Esophagus muscularis mucosa (tissue), 3 donors: ENCODE measurements at regions not wholly inside any gene's neighbourhood (a gene's known extent, or its start where the extent isn't known, plus 50 kb on each side); places are given as distances from the start of the nearest gene placed in this dataset.

Experiments
- POLR2A ChIP-seq: fragments of 450-650 bp; IDR thresholded peaks from one replicate; pipeline ENCODE4 v1.6.1; 2017; ENCODE audit warnings: antibody characterized with exemption, moderate library complexity, mild to moderate bottlenecking, low read depth
- TF ChIP-seq, protein P1 (sequence below), 3 experiments: fragments of 200-600 bp in 2 of 3; fragments of 450-650 bp in 1 of 3; sonication (generic) in 2 of 3; IDR thresholded peaks; one replicate each; pipeline ENCODE4 v1.5.1; 2017 to 2019; ENCODE audit warnings: antibody characterized with exemption in 3 of 3, mild to moderate bottlenecking in 2 of 3, moderate library complexity in 1 of 3

- TF ChIP-seq, protein P1, sequence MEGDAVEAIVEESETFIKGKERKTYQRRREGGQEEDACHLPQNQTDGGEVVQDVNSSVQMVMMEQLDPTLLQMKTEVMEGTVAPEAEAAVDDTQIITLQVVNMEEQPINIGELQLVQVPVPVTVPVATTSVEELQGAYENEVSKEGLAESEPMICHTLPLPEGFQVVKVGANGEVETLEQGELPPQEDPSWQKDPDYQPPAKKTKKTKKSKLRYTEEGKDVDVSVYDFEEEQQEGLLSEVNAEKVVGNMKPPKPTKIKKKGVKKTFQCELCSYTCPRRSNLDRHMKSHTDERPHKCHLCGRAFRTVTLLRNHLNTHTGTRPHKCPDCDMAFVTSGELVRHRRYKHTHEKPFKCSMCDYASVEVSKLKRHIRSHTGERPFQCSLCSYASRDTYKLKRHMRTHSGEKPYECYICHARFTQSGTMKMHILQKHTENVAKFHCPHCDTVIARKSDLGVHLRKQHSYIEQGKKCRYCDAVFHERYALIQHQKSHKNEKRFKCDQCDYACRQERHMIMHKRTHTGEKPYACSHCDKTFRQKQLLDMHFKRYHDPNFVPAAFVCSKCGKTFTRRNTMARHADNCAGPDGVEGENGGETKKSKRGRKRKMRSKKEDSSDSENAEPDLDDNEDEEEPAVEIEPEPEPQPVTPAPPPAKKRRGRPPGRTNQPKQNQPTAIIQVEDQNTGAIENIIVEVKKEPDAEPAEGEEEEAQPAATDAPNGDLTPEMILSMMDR (IDR thresholded peaks at IDR 0.05) = no peak
- TF ChIP-seq POLR2A = no peak
Observed at GRCh38 chr14:84541018-84541417, 988.9 kb upstream of the FLRT2 start.
